RWPE1 (cell line): ENCODE measurements at regions not wholly inside any gene's neighbourhood (a gene's known extent, or its start where the extent isn't known, plus 50 kb on each side); places are given as distances from the start of the nearest gene placed in this dataset.

ENCODE experiments used
- CTCF ChIA-PET: fragments of 350-600 bp; sonication (Branson Sonifier 250); formaldehyde crosslinking; extraction: SDS; loops from one replicate; lab custom pipeline; 2021; lab: Yijun Ruan, JAX
- POLR2A ChIA-PET: fragments of 400-600 bp; formaldehyde crosslinking; extraction: SDS; loops from one replicate; lab custom pipeline; 2020; ENCODE audit warnings: antibody characterized with exemption; ENCODE audit not compliant: low non-redundant PET; lab: Yijun Ruan, JAX
- DNase-seq: peaks from one replicate; pipeline ENCODE4 v3.0.0; 2012; ENCODE audit warnings: low spot score
- H3K27ac ChIP-seq: fragments of 450-650 bp; 2 replicates; pipeline ENCODE4 v1.5.1; 2017
- CTCF ChIP-seq: fragments of 450-650 bp; conservative IDR thresholded peaks from 2 replicates; pipeline ENCODE4 v1.5.1; 2017; ENCODE audit warnings: low read depth, mild to moderate bottlenecking

GRCh38 chr2:6730649-6731532 lies 134.8 kb downstream of the CMPK2 start:
- CTCF ChIA-PET: no interaction called here

GRCh38 chr2:6739547-6739946 lies 126.2 kb downstream of the CMPK2 start:
- no peak overlapping the region for H3K27ac ChIP-seq
- DNase-seq: no peak
- ChIA-PET POLR2A (no interaction called here), CTCF (no interaction called here)
- no peak for TF ChIP-seq CTCF

More at GRCh38 chr2:6730649-6731532, 134.8 kb downstream of the CMPK2 start:
- POLR2A ChIA-PET: no interaction called here
- H3K27ac ChIP-seq: no peak overlapping the region
- no peak for DNase-seq
- TF ChIP-seq CTCF: no peak

GRCh38 chr2:6741229-6741628 lies 124.5 kb downstream of the CMPK2 start:
- ChIA-PET CTCF (no interaction called here), POLR2A (no interaction called here)
- TF ChIP-seq CTCF: no peak
- H3K27ac ChIP-seq: no peak overlapping the region
- no peak for DNase-seq

- no peak overlapping the region for H3K27ac ChIP-seq
- no peak for TF ChIP-seq CTCF
- no peak for DNase-seq
- ChIA-PET CTCF (no interaction called here), POLR2A (no interaction called here)
These were observed 121.7 kb downstream of the CMPK2 start for GRCh38 chr2:6744038-6744437.

GRCh38 chr2:6747433-6747832 lies 118.3 kb downstream of the CMPK2 start:
- DNase-seq: no peak
- CTCF ChIA-PET: no interaction called here
- POLR2A ChIA-PET: no interaction called here
- H3K27ac ChIP-seq: no peak overlapping the region
- no peak for TF ChIP-seq CTCF

- CTCF ChIA-PET: no interaction called here
- no peak for DNase-seq
- no peak for TF ChIP-seq CTCF
- no peak overlapping the region for H3K27ac ChIP-seq
- POLR2A ChIA-PET: no interaction called here
These were observed 117.2 kb downstream of the CMPK2 start for GRCh38 chr2:6748406-6749067.
